Natural killer cell (primary cell): ENCODE measurements at regions not wholly inside any gene's neighbourhood (a gene's known extent, or its start where the extent isn't known, plus 50 kb on each side); places are given as distances from the start of the nearest gene placed in this dataset.

Experiments used
- ATAC-seq, 3 donors: fragments of 150-1000 bp in 2 of 3; fragments of 200-7000 bp in 1 of 3; cut with Tn5 transposase; 1 replicate in 1 of 3; 2 replicates in 2 of 3; pipeline ENCODE4 v1.10.0; 2021; ENCODE audit warnings: mild to moderate bottlenecking in 2 of 3, moderate library complexity in 2 of 3
- DNase-seq, 2 donors: peaks; one replicate each; pipeline versions ENCODE4 v3.0.0 to v3.0.0-alpha.2; 2013 to 2021; ENCODE audit warnings: mixed read lengths in 1 of 2
- H3K27ac ChIP-seq: one replicate; pipeline ENCODE4 v1.5.1; 2013; ENCODE audit warnings: mild to moderate bottlenecking, low read length
- H3K27me3 ChIP-seq: one replicate; pipeline ENCODE4 v1.6.1; 2013; ENCODE audit warnings: low read length; ENCODE audit not compliant: control insufficient read depth, insufficient read depth
- H3K36me3 ChIP-seq: one replicate; pipeline ENCODE4 v1.6.1; 2013; ENCODE audit warnings: low read length; ENCODE audit not compliant: control insufficient read depth, insufficient read depth
- H3K4me1 ChIP-seq: one replicate; pipeline ENCODE4 v1.6.1; 2013; ENCODE audit warnings: low read length; ENCODE audit not compliant: control insufficient read depth, insufficient read depth
- H3K4me3 ChIP-seq: one replicate; pipeline ENCODE4 v1.5.1; 2013; ENCODE audit warnings: low read length
- H3K9me3 ChIP-seq: one replicate; pipeline ENCODE4 v1.6.1; 2013; ENCODE audit warnings: low read length; ENCODE audit not compliant: control insufficient read depth, insufficient read depth
- H3K27ac Mint-ChIP-seq, 2 donors: one replicate each; pipeline ENCODE4 v1.8.0; 2022; ENCODE audit warnings: mild to moderate bottlenecking in 2 of 2, mixed read lengths in 2 of 2, moderate library complexity in 1 of 2
- H3K27me3 Mint-ChIP-seq, 2 donors: one replicate each; pipeline ENCODE4 v1.8.0; 2022; ENCODE audit warnings: low read depth in 2 of 2, mixed read lengths in 2 of 2
- H3K36me3 Mint-ChIP-seq: one replicate; pipeline ENCODE4 v1.8.0; 2022; ENCODE audit warnings: mixed read lengths
- H3K4me1 Mint-ChIP-seq, 2 donors: one replicate each; pipeline ENCODE4 v1.8.0; 2022; ENCODE audit warnings: mixed read lengths in 2 of 2
- H3K4me3 Mint-ChIP-seq: one replicate; pipeline ENCODE4 v1.8.0; 2022; ENCODE audit warnings: mild to moderate bottlenecking, moderate library complexity, mixed read lengths
- H3K9me3 Mint-ChIP-seq, 2 donors: one replicate each; pipeline ENCODE4 v1.8.0; 2022; ENCODE audit warnings: mixed read lengths in 2 of 2
- CTCF ChIP-seq: fragments of 200-600 bp; IDR thresholded peaks from one replicate; pipeline ENCODE4 v1.8.0; 2022; ENCODE audit warnings: antibody characterized with exemption
- WGBS: methylation state at CpG from one replicate; pipeline ENCODE4 v1.1.7; 2013; ENCODE audit warnings: missing lambda C conversion rate; ENCODE audit not compliant: insufficient coverage; 5-methylcytosine and 5-hydroxymethylcytosine counted together
- intact Hi-C: fragments of 100-400 bp; cut with micrococcal nuclease; formaldehyde crosslinking; loops from one replicate; pipeline ENCODE4 v1.14.2; 2022

GRCh38 chr3:167102071-167102470, 278.0 kb downstream of the ZBBX start:
- H3K9me3 ChIP-seq = no peaks in the 10 kb centered on the region
- intact Hi-C loops = no loop called here
- no peaks in the 10 kb centered on the region for H3K27me3 ChIP-seq
- Mint-ChIP-seq H3K27ac (no peak overlapping the region), H3K4me3 (no peak overlapping the region), H3K4me1 (no peaks in the 10 kb centered on the region), H3K27me3 (no peaks in the 10 kb centered on the region), H3K9me3 (peaks cover 2 to 4% of the 10 kb centered on the region in 2 donors), H3K36me3 (no peaks in the 10 kb centered on the region)
- H3K4me3 ChIP-seq = no peak overlapping the region
- H3K36me3 ChIP-seq = no peaks in the 10 kb centered on the region
- H3K4me1 ChIP-seq = no peaks in the 10 kb centered on the region
- ATAC-seq (no peak), DNase-seq (no peak)
- no peak for TF ChIP-seq CTCF
- no peak overlapping the region for H3K27ac ChIP-seq
- no CpG with 5 or more reads among the region's 1 CpG for WGBS

- H3K9me3 Mint-ChIP-seq = peaks cover 5 to 9% of the 10 kb centered on the region in 2 donors
- H3K27ac ChIP-seq = no peak overlapping the region
- H3K4me1 ChIP-seq = no peaks in the 10 kb centered on the region
- no peak for TF ChIP-seq CTCF
- WGBS = 67% methylated on average over 1 of the region's 1 CpG
- H3K27ac Mint-ChIP-seq = no peak overlapping the region
- H3K27me3 Mint-ChIP-seq = no peaks in the 10 kb centered on the region
- H3K4me3 ChIP-seq = no peak overlapping the region
- no peaks in the 10 kb centered on the region for H3K9me3 ChIP-seq
- no peaks in the 10 kb centered on the region for H3K36me3 ChIP-seq
- ATAC-seq (no peak), DNase-seq (no peak)
- H3K4me1 Mint-ChIP-seq = no peaks in the 10 kb centered on the region
- no peak overlapping the region for H3K4me3 Mint-ChIP-seq
- intact Hi-C loops = no loop called here
- no peaks in the 10 kb centered on the region for H3K36me3 Mint-ChIP-seq
- no peaks in the 10 kb centered on the region for H3K27me3 ChIP-seq
These were observed 279.4 kb downstream of the ZBBX start for GRCh38 chr3:167100651-167101050.

- Histone ChIP-seq H3K27me3 (no peaks in the 10 kb centered on the region), H3K27ac (no peak overlapping the region), H3K4me1 (no peaks in the 10 kb centered on the region), H3K9me3 (no peaks in the 10 kb centered on the region), H3K4me3 (no peak overlapping the region), H3K36me3 (no peaks in the 10 kb centered on the region)
- Mint-ChIP-seq H3K27me3 (no peaks in the 10 kb centered on the region), H3K4me3 (no peak overlapping the region), H3K27ac (no peak overlapping the region), H3K9me3 (peaks cover 5 to 9% of the 10 kb centered on the region in 2 donors), H3K36me3 (no peaks in the 10 kb centered on the region), H3K4me1 (no peaks in the 10 kb centered on the region)
- TF ChIP-seq CTCF = no peak
- 70% methylated on average over 2 of the region's 2 CpGs for WGBS
- DNase-seq (no peak), ATAC-seq (no peak)
- intact Hi-C loops = no loop called here
These were observed 279.9 kb downstream of the ZBBX start for GRCh38 chr3:167100200-167100599.

- 73% methylated on average over 2 of the region's 2 CpGs for WGBS
- Histone ChIP-seq H3K27ac (no peak overlapping the region), H3K4me1 (no peaks in the 10 kb centered on the region), H3K9me3 (no peaks in the 10 kb centered on the region), H3K4me3 (no peak overlapping the region), H3K36me3 (no peaks in the 10 kb centered on the region), H3K27me3 (no peaks in the 10 kb centered on the region)
- Mint-ChIP-seq H3K36me3 (no peaks in the 10 kb centered on the region), H3K9me3 (peaks cover 9 to 12% of the 10 kb centered on the region in 2 donors), H3K27ac (no peak overlapping the region), H3K27me3 (no peaks in the 10 kb centered on the region), H3K4me1 (no peaks in the 10 kb centered on the region), H3K4me3 (no peak overlapping the region)
- intact Hi-C loops = no loop called here
- ATAC-seq (no peak), DNase-seq (no peak)
- TF ChIP-seq CTCF = no peak
These were observed 284.1 kb downstream of the ZBBX start for GRCh38 chr3:167095976-167096375.
